ENCODE measurements at regions not wholly inside any gene's neighbourhood (a gene's known extent, or its start where the extent isn't known, plus 50 kb on each side); places are given as distances from the start of the nearest gene placed in this dataset.

GRCh38 chr16:59319871-59320270 lies 585.8 kb upstream of the GOT2 start:
- Histone ChIP-seq H3K9me3 (no peaks in the 10 kb centered on the region), H3K36me3 (no peaks in the 10 kb centered on the region), H3K27me3 (replicated peaks; ENCODE audit: insufficient read depth) (no peaks in the 10 kb centered on the region), H3K4me1 (replicated peaks) (no peaks in the 10 kb centered on the region), H3K4me3 (no peak overlapping the region), H3K27ac (no peak overlapping the region)
- 91% methylated on average over 3 of the region's 3 CpGs for WGBS
- TF ChIP-seq POLR2AphosphoS5 (IDR thresholded peaks at IDR 0.05) (no peak), CTCF (IDR thresholded peaks at IDR 0.05) (no peak), POLR2A (IDR thresholded peaks at IDR 0.05) (no peak)
- DNase-seq (ENCODE audit: low spot score) = no peak
- intact Hi-C loops (cut with DNase I) = no loop called here

- WGBS = 92% methylated on average over 4 of the region's 4 CpGs
Measured at GRCh38 chr16:59305850-59306249, 571.7 kb upstream of the GOT2 start.

GRCh38 chr16:59296888-59297287 lies 562.8 kb upstream of the GOT2 start:
- Histone ChIP-seq H3K4me1 (replicated peaks) (no peaks in the 10 kb centered on the region), H3K9me3 (no peaks in the 10 kb centered on the region), H3K4me3 (no peak overlapping the region), H3K27me3 (replicated peaks; ENCODE audit: insufficient read depth) (no peaks in the 10 kb centered on the region), H3K36me3 (no peaks in the 10 kb centered on the region), H3K27ac (no peak overlapping the region)
- DNase-seq (ENCODE audit: low spot score) = no peak
- 53% methylated on average over 5 of the region's 5 CpGs for WGBS
- TF ChIP-seq CTCF (IDR thresholded peaks at IDR 0.05) = no peak
- no peak for TF ChIP-seq POLR2AphosphoS5 (IDR thresholded peaks at IDR 0.05)
- no peak for TF ChIP-seq POLR2A (IDR thresholded peaks at IDR 0.05)
- intact Hi-C loops (cut with DNase I) = no loop called here

More at GRCh38 chr16:59305850-59306249, 571.7 kb upstream of the GOT2 start:
- no peaks in the 10 kb centered on the region for H3K27me3 ChIP-seq (replicated peaks; ENCODE audit: insufficient read depth)
- no peaks in the 10 kb centered on the region for H3K9me3 ChIP-seq
- H3K4me3 ChIP-seq = no peak overlapping the region
- H3K4me1 ChIP-seq (replicated peaks) = no peaks in the 10 kb centered on the region
- H3K27ac ChIP-seq = no peak overlapping the region
- TF ChIP-seq POLR2AphosphoS5 (IDR thresholded peaks at IDR 0.05) (no peak), POLR2A (IDR thresholded peaks at IDR 0.05) (no peak), CTCF (IDR thresholded peaks at IDR 0.05) (no peak)
- no peaks in the 10 kb centered on the region for H3K36me3 ChIP-seq
- intact Hi-C loops (cut with DNase I) = no loop called here
- DNase-seq (ENCODE audit: low spot score) = no peak

- no peak for TF ChIP-seq POLR2A (IDR thresholded peaks at IDR 0.05)
- no peak for TF ChIP-seq CTCF (IDR thresholded peaks at IDR 0.05)
- no peak for TF ChIP-seq POLR2AphosphoS5 (IDR thresholded peaks at IDR 0.05)
- no peaks in the 10 kb centered on the region for H3K27me3 ChIP-seq (replicated peaks; ENCODE audit: insufficient read depth)
- DNase-seq (ENCODE audit: low spot score) = no peak
- no peaks in the 10 kb centered on the region for H3K4me1 ChIP-seq (replicated peaks)
- no peak overlapping the region for H3K27ac ChIP-seq
- H3K9me3 ChIP-seq = no peaks in the 10 kb centered on the region
- WGBS = 30% methylated on average over 5 of the region's 5 CpGs
- intact Hi-C loops (cut with DNase I) = no loop called here
- no peaks in the 10 kb centered on the region for H3K36me3 ChIP-seq
- no peak overlapping the region for H3K4me3 ChIP-seq
Measured at GRCh38 chr16:59295993-59296736, 562.0 kb upstream of the GOT2 start.

GRCh38 chr16:59295474-59295873 lies 561.4 kb upstream of the GOT2 start:
- TF ChIP-seq POLR2A (IDR thresholded peaks at IDR 0.05) = no peak
- no peak for TF ChIP-seq POLR2AphosphoS5 (IDR thresholded peaks at IDR 0.05)
- no peak for TF ChIP-seq CTCF (IDR thresholded peaks at IDR 0.05)
- intact Hi-C loops (cut with DNase I) = no loop called here
- H3K27me3 ChIP-seq (replicated peaks; ENCODE audit: insufficient read depth) = no peaks in the 10 kb centered on the region
- H3K27ac ChIP-seq = no peak overlapping the region
- H3K9me3 ChIP-seq = no peaks in the 10 kb centered on the region
- H3K4me3 ChIP-seq = no peak overlapping the region
- H3K4me1 ChIP-seq (replicated peaks) = no peaks in the 10 kb centered on the region
- no peak for DNase-seq (ENCODE audit: low spot score)
- H3K36me3 ChIP-seq = no peaks in the 10 kb centered on the region

Measured in prostate gland (tissue), 2 donors.